ENCODE measurements at regions not wholly inside any gene's neighbourhood (a gene's known extent, or its start where the extent isn't known, plus 50 kb on each side); places are given as distances from the start of the nearest gene placed in this dataset.

DNA sequence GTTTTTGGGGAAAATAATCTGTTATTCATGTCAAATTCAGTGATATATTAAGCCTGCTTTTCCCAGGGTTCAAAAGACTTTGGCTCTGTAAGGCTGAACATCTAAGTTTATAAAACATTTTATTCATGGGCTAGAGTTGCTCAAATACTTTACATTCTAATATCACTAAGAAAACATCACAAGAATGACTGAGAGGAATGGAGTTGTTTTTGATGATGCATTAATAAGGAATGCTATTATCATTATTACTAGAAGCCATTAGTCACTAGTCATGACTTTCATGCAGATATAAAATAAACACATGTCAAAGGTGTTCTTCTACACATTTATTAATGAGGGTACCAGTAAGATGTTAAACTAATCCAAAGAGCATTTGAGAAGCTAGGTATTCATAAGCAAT lies 185.5 kb upstream of the KCNN2 start:
- TF ChIP-seq, protein P1, sequence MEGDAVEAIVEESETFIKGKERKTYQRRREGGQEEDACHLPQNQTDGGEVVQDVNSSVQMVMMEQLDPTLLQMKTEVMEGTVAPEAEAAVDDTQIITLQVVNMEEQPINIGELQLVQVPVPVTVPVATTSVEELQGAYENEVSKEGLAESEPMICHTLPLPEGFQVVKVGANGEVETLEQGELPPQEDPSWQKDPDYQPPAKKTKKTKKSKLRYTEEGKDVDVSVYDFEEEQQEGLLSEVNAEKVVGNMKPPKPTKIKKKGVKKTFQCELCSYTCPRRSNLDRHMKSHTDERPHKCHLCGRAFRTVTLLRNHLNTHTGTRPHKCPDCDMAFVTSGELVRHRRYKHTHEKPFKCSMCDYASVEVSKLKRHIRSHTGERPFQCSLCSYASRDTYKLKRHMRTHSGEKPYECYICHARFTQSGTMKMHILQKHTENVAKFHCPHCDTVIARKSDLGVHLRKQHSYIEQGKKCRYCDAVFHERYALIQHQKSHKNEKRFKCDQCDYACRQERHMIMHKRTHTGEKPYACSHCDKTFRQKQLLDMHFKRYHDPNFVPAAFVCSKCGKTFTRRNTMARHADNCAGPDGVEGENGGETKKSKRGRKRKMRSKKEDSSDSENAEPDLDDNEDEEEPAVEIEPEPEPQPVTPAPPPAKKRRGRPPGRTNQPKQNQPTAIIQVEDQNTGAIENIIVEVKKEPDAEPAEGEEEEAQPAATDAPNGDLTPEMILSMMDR (IDR thresholded peaks at IDR 0.05): no peak
- DNase-seq: no peak
- Histone ChIP-seq H3K4me3 (no peak overlapping the region), H3K4me1 (no peaks in the 10 kb centered on the region), H3K27me3 (no peaks in the 10 kb centered on the region), H3K36me3 (no peaks in the 10 kb centered on the region), H3K9me3 (peaks cover 7% of the 10 kb centered on the region), H3K27ac (no peak overlapping the region)
- no peak for ATAC-seq
- intact Hi-C loops (cut with DNase I): no loop called here

DNA sequence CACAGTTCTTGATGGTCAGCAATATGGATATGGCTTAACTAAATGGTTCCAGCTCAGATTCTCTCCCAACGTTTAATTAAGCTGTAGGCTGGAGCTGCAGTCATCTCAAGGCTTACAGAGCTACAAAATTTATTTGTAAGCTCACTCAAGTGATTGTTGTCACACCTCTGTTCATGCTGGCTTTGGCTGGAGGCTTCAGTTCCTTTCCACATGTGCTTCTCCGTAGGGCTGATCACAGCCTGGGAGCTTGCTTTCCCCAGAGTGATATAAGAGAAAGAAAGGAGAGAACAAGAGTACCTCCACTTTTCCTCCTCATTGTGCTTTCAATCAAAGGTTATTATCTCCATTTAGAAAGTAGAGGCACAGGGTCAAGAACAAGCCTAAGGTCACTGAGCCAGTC lies 182.7 kb upstream of the KCNN2 start:
- TF ChIP-seq, protein P1 (IDR thresholded peaks at IDR 0.05): no peak
- H3K4me1 ChIP-seq: no peaks in the 10 kb centered on the region
- no peak overlapping the region for H3K4me3 ChIP-seq
- no peak overlapping the region for H3K27ac ChIP-seq
- no peaks in the 10 kb centered on the region for H3K36me3 ChIP-seq
- peaks cover 5% of the 10 kb centered on the region for H3K9me3 ChIP-seq
- ATAC-seq: no peak
- no peak for DNase-seq
- H3K27me3 ChIP-seq: no peaks in the 10 kb centered on the region
- intact Hi-C loops (cut with DNase I): no loop called here

DNA sequence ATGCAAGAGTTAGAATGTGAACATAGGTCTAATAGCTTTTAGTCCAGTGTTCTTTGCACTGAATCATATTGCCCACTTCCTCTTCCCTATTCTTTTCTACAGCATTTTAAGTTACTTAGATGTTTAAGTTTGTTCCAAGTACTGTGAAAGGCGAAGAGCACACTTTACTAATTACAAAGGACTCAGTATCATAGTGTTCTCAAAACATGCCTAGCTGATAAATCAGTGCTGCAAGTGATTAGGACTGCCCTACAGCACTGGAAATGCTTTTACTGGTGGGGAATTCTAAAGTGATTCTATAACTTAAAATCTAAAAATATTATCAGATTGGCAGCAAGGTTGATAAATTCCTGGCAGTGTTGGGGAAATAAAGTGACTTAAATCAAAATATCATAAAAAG lies 177.9 kb upstream of the KCNN2 start:
- DNase-seq: no peak
- H3K4me1 ChIP-seq: no peaks in the 10 kb centered on the region
- no peak for ATAC-seq
- TF ChIP-seq, protein P1 (IDR thresholded peaks at IDR 0.05): no peak
- H3K27me3 ChIP-seq: no peaks in the 10 kb centered on the region
- H3K9me3 ChIP-seq: peaks cover 5% of the 10 kb centered on the region
- intact Hi-C loops (cut with DNase I): no loop called here
- H3K4me3 ChIP-seq: no peak overlapping the region
- H3K27ac ChIP-seq: no peak overlapping the region
- no peaks in the 10 kb centered on the region for H3K36me3 ChIP-seq

DNA sequence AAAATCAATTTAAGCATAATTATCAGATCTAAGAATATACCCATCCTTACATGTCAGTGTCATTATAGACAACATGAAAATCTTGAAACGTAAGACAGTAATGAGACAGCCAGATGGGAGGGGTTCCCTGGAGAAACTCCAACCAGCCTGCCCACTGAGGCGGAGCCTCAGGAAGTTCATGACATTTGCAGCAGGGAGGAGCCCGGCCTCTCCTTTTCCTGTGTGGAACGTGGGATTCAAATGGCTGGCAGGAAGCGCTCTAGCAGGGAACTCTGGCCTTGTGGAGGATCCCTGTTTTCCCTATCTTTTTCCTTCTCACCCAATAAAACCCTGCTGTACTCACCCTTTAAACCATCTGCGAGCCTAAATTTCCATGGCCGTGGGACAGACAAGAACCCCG lies 176.6 kb upstream of the KCNN2 start:
- Histone ChIP-seq H3K4me1 (no peaks in the 10 kb centered on the region), H3K9me3 (peaks cover 5% of the 10 kb centered on the region), H3K4me3 (no peak overlapping the region), H3K27ac (no peak overlapping the region), H3K27me3 (no peaks in the 10 kb centered on the region), H3K36me3 (no peaks in the 10 kb centered on the region)
- intact Hi-C loops (cut with DNase I): no loop called here
- no peak for DNase-seq
- TF ChIP-seq, protein P1 (IDR thresholded peaks at IDR 0.05): no peak
- ATAC-seq: peak; percentile 36

DNA sequence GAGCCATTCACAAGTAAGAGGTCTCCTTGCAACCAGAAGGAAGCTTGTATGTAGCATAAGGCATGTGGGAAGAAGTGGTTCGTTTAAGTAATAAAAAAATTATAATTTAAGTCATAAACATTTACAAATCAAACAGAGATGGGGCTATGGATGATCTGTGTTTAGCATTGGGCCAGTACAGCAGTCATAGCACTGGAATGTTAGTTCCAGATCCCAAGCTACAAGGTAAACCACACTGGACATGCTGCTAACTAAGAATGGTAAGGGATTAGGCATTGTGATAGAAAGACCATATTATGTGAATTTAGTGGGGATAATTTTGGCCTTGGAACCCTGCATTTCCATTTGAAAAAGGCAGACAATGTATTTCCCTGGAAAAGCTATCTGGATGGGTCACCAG lies 170.4 kb upstream of the KCNN2 start:
- no peaks in the 10 kb centered on the region for H3K9me3 ChIP-seq
- ATAC-seq (no peak), DNase-seq (no peak)

DNA sequence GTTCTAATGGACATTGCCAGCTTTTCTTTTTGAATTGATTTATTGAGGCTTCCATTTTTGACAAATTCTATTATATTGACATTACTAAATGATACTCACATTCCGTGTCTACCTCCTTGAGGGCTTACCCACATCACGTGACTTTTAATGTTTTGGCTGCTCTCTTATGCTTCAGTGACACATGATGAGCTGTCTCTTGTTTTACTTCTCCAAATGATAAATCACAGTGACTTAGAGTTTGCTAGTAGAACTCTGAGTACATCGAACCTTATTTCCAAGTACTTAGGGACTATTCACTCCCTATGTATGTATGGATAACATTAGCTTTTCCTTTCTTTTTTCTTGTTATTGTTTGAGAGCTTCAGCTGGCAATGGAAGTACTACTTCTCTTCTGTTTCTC lies 169.8 kb upstream of the KCNN2 start:
- ATAC-seq (no peak), DNase-seq (no peak)
- TF ChIP-seq, protein P1 (IDR thresholded peaks at IDR 0.05): no peak
- no peak overlapping the region for H3K4me3 ChIP-seq
- H3K36me3 ChIP-seq: no peaks in the 10 kb centered on the region
- no peaks in the 10 kb centered on the region for H3K27me3 ChIP-seq
- H3K9me3 ChIP-seq: no peaks in the 10 kb centered on the region
- no peak overlapping the region for H3K27ac ChIP-seq
- intact Hi-C loops (cut with DNase I): no loop called here
- no peaks in the 10 kb centered on the region for H3K4me1 ChIP-seq

More for the DNA sequence above, 170.4 kb upstream of the KCNN2 start:
- intact Hi-C loops (cut with DNase I): no loop called here
- H3K27me3 ChIP-seq: no peaks in the 10 kb centered on the region
- H3K4me1 ChIP-seq: no peaks in the 10 kb centered on the region
- TF ChIP-seq, protein P1 (IDR thresholded peaks at IDR 0.05): no peak
- no peak overlapping the region for H3K27ac ChIP-seq
- H3K4me3 ChIP-seq: no peak overlapping the region
- H3K36me3 ChIP-seq: no peaks in the 10 kb centered on the region
